ENCODE measurements at regions not wholly inside any gene's neighbourhood (a gene's known extent, or its start where the extent isn't known, plus 50 kb on each side); places are given as distances from the start of the nearest gene placed in this dataset.

DNA sequence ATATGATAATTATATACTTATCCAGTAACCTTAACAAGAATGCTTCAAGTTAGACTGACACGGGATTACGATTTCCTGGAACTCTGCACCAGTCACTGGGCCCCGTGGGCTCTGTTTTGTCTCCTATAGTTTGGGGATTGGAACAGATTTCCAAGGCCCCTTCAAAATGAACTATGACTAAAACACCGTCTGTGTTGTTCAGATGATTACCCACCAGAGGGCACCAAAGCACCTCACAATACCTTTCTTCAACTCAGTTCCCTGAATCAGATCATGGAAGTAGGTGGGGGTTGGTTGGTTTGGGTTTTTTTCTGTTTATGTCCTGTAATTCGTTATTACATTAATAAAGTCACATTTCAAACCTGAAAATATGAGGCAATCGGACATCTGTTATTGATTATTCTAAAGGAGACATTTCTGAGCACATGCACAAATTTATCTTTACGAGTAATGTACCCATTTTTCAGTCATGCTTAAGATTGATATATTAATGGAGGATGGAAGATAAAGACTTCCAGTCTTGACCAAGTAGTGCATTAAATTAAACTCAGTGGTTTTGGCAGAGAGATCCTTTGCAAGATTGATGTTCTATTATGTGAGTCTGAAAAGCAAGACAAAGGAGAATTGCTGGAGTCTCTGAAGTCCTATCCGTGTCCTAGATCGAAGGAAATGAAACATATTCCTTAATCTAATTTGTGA lies 112.0 kb upstream of the COL21A1 start:
- H3K36me3 ChIP-seq (ENCODE audit: control insufficient read depth in 2 of 4, insufficient read depth in 4 of 4, low read length in 3 of 4) = no peaks in the 10 kb centered on the region
- no peak overlapping the region for H3K18ac ChIP-seq (ENCODE audit: extremely low read depth, low read length)
- no peaks in the 10 kb centered on the region for H3K4me1 ChIP-seq (replicated peaks in 1 of 4; ENCODE audit: control insufficient read depth in 3 of 4, insufficient read depth in 4 of 4, low read length in 3 of 4)
- H3K9ac ChIP-seq (replicated peaks in 1 of 4; ENCODE audit: extremely low read depth in 1 of 4, low read depth in 3 of 4, low read length in 3 of 4) = no peak overlapping the region
- no peak overlapping the region for H4K5ac ChIP-seq (ENCODE audit: insufficient read length, low read depth, low read length)
- H3K27me3 ChIP-seq (replicated peaks in 1 of 4; ENCODE audit: control insufficient read depth in 3 of 4, extremely low read depth in 1 of 4, insufficient read depth in 3 of 4, low read length in 3 of 4) = no peaks in the 10 kb centered on the region
- peak overlapping the region; percentile 30; the same call in 1 of the 2 replicates for H2AFZ ChIP-seq (ENCODE audit: low read length)
- no peak overlapping the region for H2BK20ac ChIP-seq (ENCODE audit: low read length)
- FAIRE-seq (peak; percentile 97), DNase-seq (ENCODE audit: low read depth in 1 of 2, low spot score in 2 of 2) (peak in 1 of 2 experiments; percentile 73)
- H3K23ac ChIP-seq (ENCODE audit: insufficient read length) = no peak overlapping the region
- H2BK12ac ChIP-seq (ENCODE audit: low read depth, low read length) = no peak overlapping the region
- H3K79me2 ChIP-seq (ENCODE audit: control insufficient read depth in 1 of 2, insufficient read depth in 2 of 2, low read length in 2 of 2) = no peaks in the 10 kb centered on the region
- CTCF ChIA-PET (ENCODE audit: partially characterized antibody) = interaction anchor here (0.6 to 4.7 kb wide), 6 partner anchors 8 to 283 kb away, joined by 3 to 36 read pairs (median 3); no protein-coding TSS in a partner anchor
- H3K4me3 ChIP-seq (ENCODE audit: extremely low read depth in 1 of 4, insufficient read depth in 2 of 4, low read depth in 3 of 4, low read length in 4 of 4) = no peak overlapping the region
- no peak overlapping the region for H4K8ac ChIP-seq (ENCODE audit: extremely low read depth, insufficient read depth, low read length)
- H3K14ac ChIP-seq (ENCODE audit: insufficient read length) = no peak overlapping the region
- 46% methylated on average over 9 of the region's 9 CpGs; no CpG with 5 or more reads in 1 of the 2 experiments for WGBS, 2 experiments (ENCODE audit: extremely low coverage in 1 of 2, insufficient coverage in 1 of 2, insufficient read length in 1 of 2, insufficient replicate concordance in 2 of 2, low coverage in 1 of 2, low lambda C conversion rate in 2 of 2, missing lambda C conversion rate in 1 of 2)
- TF ChIP-seq CHD2 (IDR thresholded peaks at IDR 0.05; ENCODE audit: low read length) (no peak), JUN (IDR thresholded peaks at IDR 0.05; ENCODE audit: low read depth, low read length) (no peak), RAD21 (IDR thresholded peaks at IDR 0.05 in 1 of 2, conservative IDR thresholded peaks at IDR 0.05 in 1 of 2; ENCODE audit: low read depth in 2 of 2, low read length in 2 of 2) (peak; percentile 94 to 95)
- TF ChIP-seq, protein P1, sequence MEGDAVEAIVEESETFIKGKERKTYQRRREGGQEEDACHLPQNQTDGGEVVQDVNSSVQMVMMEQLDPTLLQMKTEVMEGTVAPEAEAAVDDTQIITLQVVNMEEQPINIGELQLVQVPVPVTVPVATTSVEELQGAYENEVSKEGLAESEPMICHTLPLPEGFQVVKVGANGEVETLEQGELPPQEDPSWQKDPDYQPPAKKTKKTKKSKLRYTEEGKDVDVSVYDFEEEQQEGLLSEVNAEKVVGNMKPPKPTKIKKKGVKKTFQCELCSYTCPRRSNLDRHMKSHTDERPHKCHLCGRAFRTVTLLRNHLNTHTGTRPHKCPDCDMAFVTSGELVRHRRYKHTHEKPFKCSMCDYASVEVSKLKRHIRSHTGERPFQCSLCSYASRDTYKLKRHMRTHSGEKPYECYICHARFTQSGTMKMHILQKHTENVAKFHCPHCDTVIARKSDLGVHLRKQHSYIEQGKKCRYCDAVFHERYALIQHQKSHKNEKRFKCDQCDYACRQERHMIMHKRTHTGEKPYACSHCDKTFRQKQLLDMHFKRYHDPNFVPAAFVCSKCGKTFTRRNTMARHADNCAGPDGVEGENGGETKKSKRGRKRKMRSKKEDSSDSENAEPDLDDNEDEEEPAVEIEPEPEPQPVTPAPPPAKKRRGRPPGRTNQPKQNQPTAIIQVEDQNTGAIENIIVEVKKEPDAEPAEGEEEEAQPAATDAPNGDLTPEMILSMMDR (IDR thresholded peaks at IDR 0.05; ENCODE audit: control extremely low read depth in 1 of 3, insufficient read depth in 1 of 3, low read depth in 1 of 3, low read length in 3 of 3) = peak in 2 of 3 experiments; percentile 74 to 76; a peak in 3 of 4 replicates
- H2BK120ac ChIP-seq (replicated peaks; ENCODE audit: low read depth, low read length) = no peak overlapping the region
- no peak overlapping the region for H2BK5ac ChIP-seq (ENCODE audit: low read depth, low read length)
- H3K27ac ChIP-seq (ENCODE audit: low read depth, low read length) = no peak overlapping the region
- no peak overlapping the region for H2BK15ac ChIP-seq (ENCODE audit: low read length)
- no peaks in the 10 kb centered on the region for H3K23me2 ChIP-seq (ENCODE audit: low read depth, low read length)
- no peaks in the 10 kb centered on the region for H3K79me1 ChIP-seq (ENCODE audit: low read depth, low read length)
- POLR2A ChIA-PET (ENCODE audit: partially characterized antibody) = no interaction called here
- no peaks in the 10 kb centered on the region for H3K9me3 ChIP-seq (ENCODE audit: insufficient read depth in 2 of 2, low read depth in 1 of 2, low read length in 1 of 2)
- no peak overlapping the region for H3K4ac ChIP-seq (replicated peaks; ENCODE audit: insufficient read length, low read depth, low read length)
- H3K56ac ChIP-seq (replicated peaks; ENCODE audit: insufficient read length, low read depth, low read length) = no peak overlapping the region
- no peak overlapping the region for H4K91ac ChIP-seq (replicated peaks; ENCODE audit: insufficient read length, low read length)
- H3K4me2 ChIP-seq (ENCODE audit: insufficient read depth in 1 of 2, low read depth in 2 of 2, low read length in 2 of 2) = no peak overlapping the region
- no peaks in the 10 kb centered on the region for H4K20me1 ChIP-seq (replicated peaks in 1 of 2; ENCODE audit: control insufficient read depth in 1 of 2, insufficient read depth in 2 of 2, low read length in 2 of 2)
- no peak overlapping the region for H2AK5ac ChIP-seq (ENCODE audit: low read depth, low read length)
